Right lobe of liver (tissue), 6 donors: ENCODE measurements at regions not wholly inside any gene's neighbourhood (a gene's known extent, or its start where the extent isn't known, plus 50 kb on each side); places are given as distances from the start of the nearest gene placed in this dataset.

ENCODE experiments used
- ATAC-seq, 4 donors: fragments of 200-7000 bp; cut with Tn5 transposase; one replicate each; pipeline ENCODE4 v1.9.1; 2020; ENCODE audit warnings: mild to moderate bottlenecking in 4 of 4, moderate library complexity in 4 of 4
- DNase-seq, 3 donors: peaks; one replicate each; pipeline ENCODE4 v3.0.0-alpha.2; 2020
- H3K27ac ChIP-seq, 3 donors: fragments of 200-600 bp; one replicate each; pipeline ENCODE4 v1.8.0; 2022
- H3K27me3 ChIP-seq, 2 donors: fragments of 200-600 bp; one replicate each; pipeline ENCODE4 v1.8.0; 2022
- H3K36me3 ChIP-seq, 4 donors: fragments of 200-600 bp; sonication (generic) in 1 of 4; one replicate each; pipeline versions ENCODE4 v1.5.1 to v1.8.0; 2017 to 2022; ENCODE audit warnings: control low read depth in 1 of 4
- H3K4me1 ChIP-seq, 4 donors: fragments of 200-600 bp; sonication (generic) in 1 of 4; one replicate each; pipeline versions ENCODE4 v1.5.1 to v1.8.0; 2017 to 2022; ENCODE audit warnings: control low read depth in 1 of 4
- H3K4me3 ChIP-seq, 3 donors: fragments of 200-600 bp; one replicate each; pipeline ENCODE4 v1.8.0; 2022
- H3K9me3 ChIP-seq, 4 donors: fragments of 200-600 bp; sonication (generic) in 1 of 4; one replicate each; pipeline versions ENCODE4 v1.5.1 to v1.8.0; 2017 to 2022; ENCODE audit warnings: control low read depth in 1 of 4
- POLR2A ChIP-seq: fragments of 450-650 bp; IDR thresholded peaks from one replicate; pipeline ENCODE4 v1.6.1; 2017; ENCODE audit warnings: antibody characterized with exemption, mild to moderate bottlenecking
- WGBS: methylation state at CpG from one replicate; pipeline ENCODE4 v1.1.6; 2018; ENCODE audit warnings: low coverage, low lambda C conversion rate; ENCODE audit not compliant: insufficient coverage; ENCODE audit errors: missing lambda C conversion rate; 5-methylcytosine and 5-hydroxymethylcytosine counted together
- intact Hi-C, 2 donors: fragments of 100-400 bp; cut with DNase I; formaldehyde crosslinking; loops; one replicate each; pipeline versions ENCODE4 v1.11.2 to v1.14.1; 2022
- TF ChIP-seq, protein P1 (sequence below), 4 donors: fragments of 200-600 bp in 3 of 4; fragments of 450-650 bp in 1 of 4; IDR thresholded peaks; one replicate each; pipeline versions ENCODE4 v1.5.1 to v1.8.0; 2016 to 2022; ENCODE audit warnings: antibody characterized with exemption in 4 of 4, mild to moderate bottlenecking in 2 of 4
- donor health status: DM: no; HTN: yes; CAD: no.
- donor health status: DM: no; HTN: no; CAD: no.
- donor health status: DM: no; HTN: no; CAD: no.
- donor health status: DM: no; HTN: yes; CAD: no.
- donor health status: DM: no; HTN: yes; CAD: no.

DNA sequence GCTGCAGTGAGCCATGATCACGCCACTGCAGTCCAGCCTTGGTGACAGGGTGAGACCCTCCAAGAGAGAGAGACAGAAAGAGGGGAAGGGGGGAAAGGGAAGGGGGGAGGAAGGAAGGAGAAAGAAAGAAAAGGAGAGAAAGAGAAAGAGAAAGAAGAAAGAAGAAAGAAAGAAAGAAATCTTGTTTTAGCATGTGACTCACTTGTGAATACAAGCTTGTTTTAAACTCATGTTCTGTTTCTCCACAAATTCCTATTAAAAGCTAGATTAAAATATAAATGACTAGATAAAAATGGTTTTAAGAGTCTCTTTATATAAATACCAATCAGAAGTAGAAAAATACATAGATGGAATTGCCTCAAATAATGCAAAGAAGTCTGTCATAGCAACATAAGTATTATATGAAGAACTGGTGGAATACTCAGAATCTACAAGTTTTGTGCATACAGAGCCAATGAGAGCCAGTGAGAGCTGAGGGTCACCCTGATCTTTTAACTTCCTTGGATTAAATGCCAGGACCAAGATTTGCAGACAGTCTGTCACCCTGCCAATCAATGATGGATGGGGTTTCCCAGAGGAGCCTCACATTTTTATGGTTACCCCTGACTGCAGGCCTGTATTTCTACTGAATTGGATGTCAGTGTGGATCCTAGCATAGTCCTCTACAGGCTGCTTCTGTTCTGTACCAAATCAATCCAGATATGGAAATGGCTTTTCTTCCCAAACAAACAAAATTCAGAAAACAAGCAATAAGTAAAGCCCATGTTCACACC is 50.8 kb upstream of the LY86 start:
- Histone ChIP-seq H3K4me1 (no peaks in the 10 kb centered on the region), H3K4me3 (no peak overlapping the region), H3K27me3 (no peaks in the 10 kb centered on the region), H3K27ac (no peak overlapping the region), H3K9me3 (no peaks in the 10 kb centered on the region), H3K36me3 (no peaks in the 10 kb centered on the region)
- DNase-seq, result no peak
- TF ChIP-seq POLR2A, result no peak
- TF ChIP-seq, protein P1, sequence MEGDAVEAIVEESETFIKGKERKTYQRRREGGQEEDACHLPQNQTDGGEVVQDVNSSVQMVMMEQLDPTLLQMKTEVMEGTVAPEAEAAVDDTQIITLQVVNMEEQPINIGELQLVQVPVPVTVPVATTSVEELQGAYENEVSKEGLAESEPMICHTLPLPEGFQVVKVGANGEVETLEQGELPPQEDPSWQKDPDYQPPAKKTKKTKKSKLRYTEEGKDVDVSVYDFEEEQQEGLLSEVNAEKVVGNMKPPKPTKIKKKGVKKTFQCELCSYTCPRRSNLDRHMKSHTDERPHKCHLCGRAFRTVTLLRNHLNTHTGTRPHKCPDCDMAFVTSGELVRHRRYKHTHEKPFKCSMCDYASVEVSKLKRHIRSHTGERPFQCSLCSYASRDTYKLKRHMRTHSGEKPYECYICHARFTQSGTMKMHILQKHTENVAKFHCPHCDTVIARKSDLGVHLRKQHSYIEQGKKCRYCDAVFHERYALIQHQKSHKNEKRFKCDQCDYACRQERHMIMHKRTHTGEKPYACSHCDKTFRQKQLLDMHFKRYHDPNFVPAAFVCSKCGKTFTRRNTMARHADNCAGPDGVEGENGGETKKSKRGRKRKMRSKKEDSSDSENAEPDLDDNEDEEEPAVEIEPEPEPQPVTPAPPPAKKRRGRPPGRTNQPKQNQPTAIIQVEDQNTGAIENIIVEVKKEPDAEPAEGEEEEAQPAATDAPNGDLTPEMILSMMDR (IDR thresholded peaks at IDR 0.05), result no peak
- ATAC-seq, result no peak
- 60% methylated on average over 1 of the region's 1 CpG for WGBS
- intact Hi-C loops, result no loop called here

DNA sequence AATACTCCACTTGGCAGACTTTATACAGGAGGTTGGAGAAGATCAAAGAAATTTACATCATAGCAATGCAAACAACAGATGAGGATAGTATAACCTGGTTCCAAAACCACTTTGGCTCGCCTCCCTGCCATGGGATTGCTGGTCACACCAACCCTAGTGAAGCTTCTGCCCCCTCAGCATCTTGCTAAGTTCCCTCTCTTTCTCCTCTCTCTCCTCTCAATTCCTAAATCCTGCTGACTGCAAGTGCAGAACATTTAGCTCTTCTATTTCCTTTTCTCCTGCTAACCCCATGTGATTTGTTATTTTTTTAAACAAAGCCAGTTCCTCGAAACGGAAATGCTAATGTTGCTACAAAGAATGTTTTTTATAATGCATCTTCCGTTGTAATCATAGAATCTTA is 50.3 kb upstream of the LY86 start:
- Histone ChIP-seq H3K9me3 (no peaks in the 10 kb centered on the region), H3K27ac (no peak overlapping the region), H3K4me1 (no peaks in the 10 kb centered on the region), H3K36me3 (no peaks in the 10 kb centered on the region), H3K4me3 (no peak overlapping the region), H3K27me3 (peaks cover 0 to 4% of the 10 kb centered on the region in 2 donors)
- WGBS, result 18% methylated on average over 4 of the region's 4 CpGs
- no peak for DNase-seq
- peak; percentile 50 to 64 (median 60) for ATAC-seq
- intact Hi-C loops, result no loop called here
- TF ChIP-seq, protein P1 (IDR thresholded peaks at IDR 0.05), result no peak
- no peak for TF ChIP-seq POLR2A
